GM18502 (cell line): ENCODE measurements at regions not wholly inside any gene's neighbourhood (a gene's known extent, or its start where the extent isn't known, plus 50 kb on each side); places are given as distances from the start of the nearest gene placed in this dataset.

Experiments used
- ATAC-seq: cut with Tn5 transposase; IDR thresholded peaks from one replicate; pipeline ENCODE4 v1.9.1; 2021; ENCODE audit warnings: mild to moderate bottlenecking; ENCODE audit not compliant: unreplicated experiment, poor library complexity

GRCh38 chr21:15227919-15228318 is 163.1 kb upstream of the NRIP1 start:
- ATAC-seq: no peak

DNA sequence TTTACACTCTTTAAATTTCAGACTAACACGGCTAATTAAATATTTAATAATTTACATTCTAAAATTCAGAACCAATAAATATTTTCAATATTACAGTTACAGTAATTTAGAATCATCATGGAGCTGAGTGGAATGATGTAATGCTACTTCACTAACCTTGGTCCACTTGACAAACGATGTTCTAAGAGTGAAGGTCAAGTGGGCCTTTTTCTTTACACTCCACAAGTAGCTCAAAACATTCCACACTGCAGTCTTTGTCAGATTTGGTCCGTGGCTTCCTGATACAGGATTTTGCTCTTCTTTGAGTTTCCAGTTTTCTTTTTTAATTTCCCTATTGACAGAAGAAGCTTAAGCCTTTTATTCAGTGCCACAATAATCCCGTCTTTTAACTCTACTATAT is 164.6 kb upstream of the NRIP1 start:
- no peak for ATAC-seq

DNA sequence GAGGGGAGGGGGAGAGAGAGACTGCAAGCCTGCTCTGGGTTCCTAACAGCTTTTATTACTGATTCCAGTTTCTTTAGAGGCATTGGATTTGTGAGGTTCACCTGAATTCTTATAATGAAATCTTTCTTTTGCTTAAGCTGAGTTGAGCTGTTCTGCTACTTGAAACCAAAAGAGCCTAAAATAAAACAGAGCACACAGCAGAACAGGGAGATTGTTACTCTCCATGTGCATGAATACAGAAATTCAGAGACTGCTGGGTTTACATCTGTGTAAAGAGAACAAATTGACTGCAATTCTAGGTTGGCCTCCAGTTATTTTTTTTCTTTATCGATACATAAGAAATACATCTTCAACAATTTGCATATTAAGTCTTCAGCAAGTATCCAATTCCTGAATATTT is 168.8 kb upstream of the NRIP1 start:
- no peak for ATAC-seq

DNA sequence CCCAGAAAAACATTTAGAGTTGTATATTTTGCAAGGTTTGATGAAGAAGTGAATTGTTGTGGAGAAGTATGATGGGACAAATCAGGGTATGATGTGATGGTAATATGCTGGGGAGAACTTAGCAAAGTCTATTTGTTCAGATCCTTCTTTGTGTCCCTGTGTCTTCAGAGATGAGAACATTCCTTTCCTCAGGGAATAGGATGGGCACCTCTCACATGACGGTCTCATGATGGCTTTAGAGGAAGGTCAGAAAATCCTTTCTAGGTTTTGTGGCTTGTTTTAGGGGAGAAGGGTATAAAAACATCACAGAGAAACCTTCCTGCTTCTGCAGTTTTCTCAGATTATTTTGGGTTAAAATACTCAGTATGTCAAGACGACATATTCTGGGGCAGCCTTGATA is 171.3 kb upstream of the NRIP1 start:
- no peak for ATAC-seq

- no peak for ATAC-seq
Observed at GRCh38 chr21:15240848-15241247, 176.0 kb upstream of the NRIP1 start.

GRCh38 chr21:15241997-15242736 is 177.4 kb upstream of the NRIP1 start:
- no peak for ATAC-seq

DNA sequence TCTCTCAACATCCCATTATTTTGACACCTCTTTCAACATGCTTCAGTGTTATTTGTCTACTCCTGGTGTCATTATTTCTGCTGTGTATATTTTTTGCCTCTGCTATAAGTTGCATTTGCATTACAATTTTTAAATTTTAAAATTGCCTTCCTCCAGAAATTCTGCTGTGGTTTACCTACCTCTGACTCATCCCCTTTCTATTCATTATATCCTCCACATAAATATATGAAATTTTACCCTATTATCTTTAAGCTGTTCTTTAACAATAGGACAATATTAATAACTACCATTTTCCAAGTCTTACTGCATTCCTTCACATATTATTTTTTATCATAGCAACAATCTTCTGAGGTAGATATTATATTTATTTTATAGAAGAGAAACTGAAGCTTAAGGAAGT is 178.1 kb upstream of the NRIP1 start:
- ATAC-seq: no peak

DNA sequence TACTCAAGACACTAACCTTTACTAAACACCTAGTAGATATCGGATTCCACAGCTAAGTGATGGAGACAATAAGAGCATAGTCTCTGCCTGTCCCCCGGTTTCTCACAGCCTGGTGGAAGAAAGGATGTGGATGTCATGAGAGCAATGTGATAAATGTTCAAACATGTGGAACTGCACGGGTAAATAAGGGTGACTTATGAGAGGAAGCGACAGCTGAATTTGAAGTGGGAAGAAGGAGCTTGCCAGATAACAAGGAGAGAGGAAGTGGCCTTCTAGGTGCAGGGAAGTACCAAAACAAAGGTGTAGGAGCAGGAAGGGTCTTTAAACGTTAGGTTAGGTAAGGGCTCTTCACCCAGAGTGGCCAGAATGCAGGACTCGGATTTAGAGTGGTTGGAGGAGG is 178.6 kb upstream of the NRIP1 start:
- no peak for ATAC-seq

DNA sequence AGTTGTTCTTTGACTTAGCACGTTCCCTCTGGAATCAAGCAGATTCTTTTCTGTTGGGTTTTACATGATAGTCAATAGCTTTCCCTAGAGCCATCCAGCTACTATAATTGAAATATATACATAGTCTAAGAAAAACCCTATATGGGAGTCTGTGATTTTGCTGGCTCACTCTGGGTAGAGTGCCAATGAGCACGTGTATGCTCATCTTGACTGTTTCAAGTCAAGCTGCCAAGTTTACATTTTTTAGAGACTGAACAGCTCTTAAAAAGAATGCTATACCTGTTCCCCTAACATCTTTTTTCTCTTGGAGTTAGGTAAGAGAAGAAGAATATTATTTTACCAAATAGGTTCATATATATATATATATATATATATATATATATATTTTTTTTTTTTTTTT is 182.8 kb upstream of the NRIP1 start:
- ATAC-seq: no peak

DNA sequence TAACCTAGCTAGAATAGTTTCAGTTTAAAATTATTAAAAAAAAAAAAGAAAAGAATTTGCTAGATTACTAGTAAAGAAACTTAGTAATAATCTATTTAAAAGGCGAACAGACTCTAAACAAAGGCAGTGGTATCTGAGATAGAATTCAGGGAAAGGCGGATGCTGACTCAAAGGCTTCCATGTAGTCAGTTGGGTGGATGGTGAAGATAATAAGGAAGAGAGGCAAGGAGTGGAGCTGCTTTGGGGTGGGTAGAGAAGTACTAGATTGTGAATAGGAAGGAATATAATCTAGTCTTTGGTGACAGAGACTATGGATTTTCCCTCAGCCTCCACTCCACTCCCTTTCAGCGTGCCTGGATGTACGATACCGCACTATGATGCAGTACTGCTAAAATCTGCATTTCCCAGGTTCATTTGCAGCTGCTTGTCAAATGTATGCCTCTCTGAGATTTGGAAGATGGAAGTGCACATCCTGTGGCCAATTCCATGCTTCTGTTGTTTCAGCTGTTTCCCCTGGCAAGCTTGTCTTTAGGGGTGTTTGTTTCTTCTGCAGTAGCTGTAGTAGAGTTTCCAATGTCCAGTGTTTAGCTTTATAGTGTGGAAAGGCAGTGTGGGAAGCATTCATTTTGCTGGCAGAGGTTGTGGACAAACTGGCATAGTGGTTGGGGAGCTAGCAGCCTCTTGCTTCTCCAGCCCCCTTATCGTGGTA is 184.6 kb upstream of the NRIP1 start:
- no peak for ATAC-seq

DNA sequence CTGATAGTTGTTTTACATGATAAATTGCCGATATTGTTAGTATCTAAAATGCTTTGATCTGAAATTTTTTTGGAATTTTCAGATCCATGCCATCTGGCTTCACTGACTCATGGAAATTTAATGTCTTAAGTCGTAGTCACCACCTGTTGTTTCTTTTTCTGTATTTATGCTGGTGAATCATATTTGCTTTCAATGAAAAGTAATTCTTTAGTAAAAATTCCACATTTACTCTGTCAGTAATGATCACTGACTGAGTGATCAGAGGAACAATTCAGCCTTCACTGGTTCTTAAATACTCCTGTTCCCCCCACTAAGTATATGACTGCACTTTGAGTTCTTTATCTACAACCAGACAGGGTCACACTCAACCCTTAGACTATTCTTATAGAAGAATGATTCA is 185.6 kb upstream of the NRIP1 start:
- no peak for ATAC-seq

- ATAC-seq: no peak
Observed at GRCh38 chr21:15252431-15252830, 187.6 kb upstream of the NRIP1 start.

- ATAC-seq: no peak
Observed at GRCh38 chr21:15254111-15254510, 189.3 kb upstream of the NRIP1 start.

GRCh38 chr21:15255261-15255660 is 190.5 kb upstream of the NRIP1 start:
- no peak for ATAC-seq

DNA sequence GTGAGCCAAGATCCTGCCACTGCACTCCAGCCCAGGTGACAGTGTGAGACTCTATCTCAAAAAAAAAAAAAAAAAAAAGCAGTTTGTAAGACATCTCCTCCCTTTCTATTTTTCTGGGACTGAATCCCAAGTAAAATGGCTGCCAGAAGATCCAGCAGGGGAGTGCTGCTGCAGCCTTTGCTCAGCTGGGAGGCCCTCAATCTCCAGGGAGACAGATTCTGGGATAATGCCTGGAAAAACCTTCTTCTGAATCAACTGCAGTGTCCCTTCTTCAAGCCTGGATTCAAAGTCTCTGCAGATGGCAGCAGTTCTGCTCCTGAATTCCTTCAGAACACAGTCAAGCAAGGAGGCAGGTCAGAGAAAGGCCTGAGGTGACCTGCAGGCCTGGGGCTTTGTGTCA is 191.0 kb upstream of the NRIP1 start:
- ATAC-seq: no peak

- no peak for ATAC-seq
Observed at GRCh38 chr21:15256996-15257395, 192.2 kb upstream of the NRIP1 start.

GRCh38 chr21:15257646-15258045 is 192.8 kb upstream of the NRIP1 start:
- ATAC-seq: no peak

- no peak for ATAC-seq
Observed at GRCh38 chr21:15259824-15260223, 195.0 kb upstream of the NRIP1 start.

DNA sequence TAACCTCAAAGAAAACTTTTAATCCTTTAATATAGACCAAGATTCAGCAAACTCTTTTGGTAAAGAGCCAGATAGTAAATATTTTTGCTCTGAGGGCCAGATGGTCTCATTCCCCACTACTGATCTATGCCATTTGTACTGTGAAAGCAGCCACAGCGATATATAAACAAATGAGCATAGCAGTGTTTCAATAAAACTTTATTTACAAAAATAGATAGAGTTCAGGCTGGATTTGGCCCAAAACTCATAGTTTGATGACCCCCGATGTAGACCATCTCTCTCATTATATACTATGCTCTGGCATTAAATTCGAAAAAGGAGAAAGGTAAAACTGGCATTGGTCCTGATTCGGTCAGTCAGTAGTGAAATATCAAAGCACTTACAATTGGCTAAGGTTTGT is 195.8 kb upstream of the NRIP1 start:
- no peak for ATAC-seq

DNA sequence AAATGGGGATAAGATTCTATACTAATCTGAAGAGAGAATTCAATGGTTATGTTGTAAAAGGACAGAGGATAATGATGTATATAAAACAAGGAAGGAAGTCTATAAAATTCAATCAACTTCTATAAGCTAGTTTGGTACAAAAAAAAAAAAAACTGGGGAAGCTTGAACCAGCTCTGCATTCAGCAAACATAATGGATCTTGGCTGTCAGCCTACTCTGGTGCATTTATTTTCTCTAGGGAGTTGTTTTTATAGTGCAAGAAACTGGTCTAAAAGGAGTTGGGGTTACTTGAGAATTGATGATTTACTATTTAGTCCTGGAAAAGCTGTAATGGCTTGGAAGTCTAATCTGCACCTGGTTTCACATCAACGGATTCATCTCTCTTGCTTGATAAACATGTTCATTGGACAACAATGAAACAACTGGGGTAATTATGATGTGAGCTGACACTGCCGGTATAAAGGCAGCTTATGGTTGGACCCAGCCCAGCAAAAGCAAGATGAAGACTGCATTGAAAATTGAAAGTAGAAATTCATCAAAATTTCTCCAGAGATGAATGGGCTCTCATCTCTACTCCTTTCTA is 199.4 kb upstream of the NRIP1 start:
- ATAC-seq: no peak

- no peak for ATAC-seq
Observed at GRCh38 chr21:15272171-15272570, 207.4 kb upstream of the NRIP1 start.

- no peak for ATAC-seq
Observed at GRCh38 chr21:15272591-15272990, 207.8 kb upstream of the NRIP1 start.
